Uterus (tissue), 3 donors: ENCODE measurements at regions not wholly inside any gene's neighbourhood (a gene's known extent, or its start where the extent isn't known, plus 50 kb on each side); places are given as distances from the start of the nearest gene placed in this dataset.

Source experiments
- DNase-seq, 2 donors: peaks; one replicate each; pipeline ENCODE4 v3.0.0-alpha.2; 2019 to 2020
- H3K27ac ChIP-seq, 2 donors: fragments of 200-600 bp; sonication (generic); 1 replicate in 1 of 2; 2 replicates in 1 of 2; pipeline ENCODE4 v1.5.1; 2016 to 2018
- H3K27me3 ChIP-seq, 2 donors: fragments of 200-600 bp; sonication (generic); one replicate each; pipeline ENCODE4 v1.5.1; 2018 to 2019; ENCODE audit warnings: control low read depth in 1 of 2
- H3K36me3 ChIP-seq, 2 donors: fragments of 200-600 bp; sonication (generic); one replicate each; pipeline ENCODE4 v1.5.1; 2019; ENCODE audit warnings: control low read depth in 1 of 2
- H3K4me1 ChIP-seq, 2 donors: fragments of 200-600 bp; sonication (generic); one replicate each; pipeline ENCODE4 v1.5.1; 2018 to 2019; ENCODE audit warnings: control low read depth in 1 of 2
- H3K4me3 ChIP-seq, 2 donors: fragments of 200-600 bp; sonication (generic); 1 replicate in 1 of 2; 2 replicates in 1 of 2; pipeline ENCODE4 v1.5.1; 2018 to 2019; ENCODE audit warnings: mild to moderate bottlenecking in 1 of 2
- H3K9me3 ChIP-seq, 2 donors: fragments of 200-600 bp; sonication (generic); one replicate each; pipeline ENCODE4 v1.5.1; 2019; ENCODE audit warnings: control low read depth in 1 of 2
- CTCF ChIP-seq, 4 experiments: fragments of 200-600 bp in 2 of 4; fragments of 450-650 bp in 2 of 4; sonication (generic) in 2 of 4; IDR thresholded peaks; one replicate each; pipeline ENCODE4 v1.5.1; 2016 to 2019; ENCODE audit warnings: antibody characterized with exemption in 4 of 4, mild to moderate bottlenecking in 2 of 4, moderate library complexity in 1 of 4
- POLR2A ChIP-seq, 2 donors: fragments of 450-650 bp; IDR thresholded peaks; one replicate each; pipeline ENCODE4 v1.6.1; 2016; ENCODE audit warnings: antibody characterized with exemption in 2 of 2, mild to moderate bottlenecking in 1 of 2, moderate library complexity in 1 of 2
- intact Hi-C: fragments of 100-400 bp; cut with DNase I; formaldehyde crosslinking; loops from one replicate; pipeline ENCODE4 v1.15.1; 2023; ENCODE audit warnings: low total_unique reads
- donor health status: DM: yes; HTN: yes; CAD: no.

DNA sequence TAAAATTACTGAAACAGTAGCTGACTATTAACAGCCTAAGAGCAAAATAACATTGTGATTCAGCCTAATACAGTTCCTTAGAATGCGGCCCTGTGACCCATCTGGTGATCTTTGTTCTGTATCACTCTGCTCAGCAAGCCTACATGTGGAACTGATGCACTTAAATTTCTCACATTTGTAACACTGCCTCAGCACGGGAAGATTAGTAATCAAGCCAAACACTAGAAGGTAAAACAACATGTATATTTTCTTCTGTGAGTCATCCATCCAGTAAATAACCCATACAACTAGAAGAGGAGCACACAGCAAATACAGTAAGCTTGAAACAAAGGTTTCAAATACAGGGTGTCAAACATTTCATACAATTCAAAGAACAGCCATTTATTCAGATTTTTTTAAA lies 189.7 kb upstream of the NOX3 start:
- H3K27ac ChIP-seq, result no peak overlapping the region
- H3K4me3 ChIP-seq, result no peak overlapping the region
- H3K9me3 ChIP-seq, result no peaks in the 10 kb centered on the region
- no peaks in the 10 kb centered on the region for H3K4me1 ChIP-seq
- DNase-seq, result no peak
- no peaks in the 10 kb centered on the region for H3K27me3 ChIP-seq
- intact Hi-C loops, result no loop called here
- no peaks in the 10 kb centered on the region for H3K36me3 ChIP-seq
- TF ChIP-seq CTCF (IDR thresholded peaks at IDR 0.05) (no peak), POLR2A (IDR thresholded peaks at IDR 0.05) (no peak)

- no peaks in the 10 kb centered on the region for H3K27me3 ChIP-seq
- no peaks in the 10 kb centered on the region for H3K4me1 ChIP-seq
- H3K27ac ChIP-seq, result no peak overlapping the region
- no peak for DNase-seq
- no peak for TF ChIP-seq POLR2A (IDR thresholded peaks at IDR 0.05)
- no peak for TF ChIP-seq CTCF (IDR thresholded peaks at IDR 0.05)
- H3K4me3 ChIP-seq, result no peak overlapping the region
- intact Hi-C loops, result no loop called here
- no peaks in the 10 kb centered on the region for H3K36me3 ChIP-seq
- H3K9me3 ChIP-seq, result no peaks in the 10 kb centered on the region
Observed at GRCh38 chr6:155641603-155642002, 186.0 kb upstream of the NOX3 start.

- Histone ChIP-seq H3K4me3 (no peak overlapping the region), H3K27ac (no peak overlapping the region), H3K4me1 (no peaks in the 10 kb centered on the region), H3K27me3 (no peaks in the 10 kb centered on the region), H3K36me3 (no peaks in the 10 kb centered on the region), H3K9me3 (no peaks in the 10 kb centered on the region)
- TF ChIP-seq CTCF (IDR thresholded peaks at IDR 0.05) (no peak), POLR2A (IDR thresholded peaks at IDR 0.05) (no peak)
- DNase-seq, result no peak
- intact Hi-C loops, result no loop called here
Observed at GRCh38 chr6:155638200-155638599, 182.6 kb upstream of the NOX3 start.

DNA sequence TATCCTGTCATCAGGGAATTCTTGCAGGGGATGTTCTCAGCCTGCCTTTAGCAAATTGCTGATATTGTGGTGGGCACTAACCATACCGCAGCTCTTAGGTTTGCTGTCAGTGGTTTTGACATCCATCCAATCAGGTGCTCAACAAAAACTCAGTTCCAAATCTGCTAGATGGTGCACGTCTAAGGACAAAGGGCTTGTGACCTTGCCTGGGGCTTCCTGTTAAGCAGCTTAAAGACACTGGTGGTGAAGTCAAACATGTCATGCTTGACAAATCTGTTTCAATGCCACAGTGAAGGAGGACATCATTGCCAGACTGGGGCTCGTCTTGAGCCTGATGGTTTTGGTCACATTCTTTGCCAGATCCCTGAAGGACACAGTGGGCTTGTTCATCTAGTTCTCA lies 179.8 kb upstream of the NOX3 start:
- no peak for DNase-seq
- H3K36me3 ChIP-seq, result no peaks in the 10 kb centered on the region
- no peak for TF ChIP-seq POLR2A (IDR thresholded peaks at IDR 0.05)
- no peak for TF ChIP-seq CTCF (IDR thresholded peaks at IDR 0.05)
- H3K4me3 ChIP-seq, result no peak overlapping the region
- no peak overlapping the region for H3K27ac ChIP-seq
- H3K9me3 ChIP-seq, result no peaks in the 10 kb centered on the region
- H3K27me3 ChIP-seq, result no peaks in the 10 kb centered on the region
- H3K4me1 ChIP-seq, result no peaks in the 10 kb centered on the region
- intact Hi-C loops, result no loop called here

GRCh38 chr6:155630085-155630484 lies 174.4 kb upstream of the NOX3 start:
- Histone ChIP-seq H3K36me3 (no peaks in the 10 kb centered on the region), H3K4me3 (no peak overlapping the region), H3K27ac (no peak overlapping the region), H3K4me1 (no peaks in the 10 kb centered on the region), H3K27me3 (no peaks in the 10 kb centered on the region), H3K9me3 (no peaks in the 10 kb centered on the region)
- intact Hi-C loops, result no loop called here
- TF ChIP-seq POLR2A (IDR thresholded peaks at IDR 0.05) (no peak), CTCF (IDR thresholded peaks at IDR 0.05) (no peak)
- DNase-seq, result no peak
